OCI-LY3 (cell line): ENCODE measurements at regions not wholly inside any gene's neighbourhood (a gene's known extent, or its start where the extent isn't known, plus 50 kb on each side); places are given as distances from the start of the nearest gene placed in this dataset.

ENCODE experiments used
- H2AFZ ChIP-seq: fragments of 200-600, 300-600 bp; shearing (Covaris generic); 2 replicates; pipeline ENCODE4 v1.6.0; 2014; ENCODE audit warnings: antibody characterized with exemption, low read depth, low read length
- H3K27ac ChIP-seq: fragments of 200-600, 300-600 bp; sonication (generic); 2 replicates; pipeline ENCODE4 v1.5.1; 2014; ENCODE audit warnings: mild to moderate bottlenecking, low read length, moderate library complexity, mixed read lengths
- H3K27me3 ChIP-seq: fragments of 200-600, 300-600 bp; sonication (generic); 2 replicates; pipeline ENCODE4 v1.6.1; 2014; ENCODE audit warnings: low read depth, low read length, mixed read lengths
- H3K36me3 ChIP-seq: fragments of 200-600, 300-600 bp; sonication (generic); replicated peaks from 2 replicates; pipeline ENCODE3; 2014; ENCODE audit warnings: low read depth, low read length, mixed read lengths
- H3K4me1 ChIP-seq: fragments of 300-600, 200-600 bp; sonication (generic); 2 replicates; pipeline ENCODE4 v1.6.1; 2014; ENCODE audit warnings: low read length, mixed read lengths
- H3K4me2 ChIP-seq: fragments of 200-600, 300-600 bp; sonication (generic); 2 replicates; pipeline ENCODE4 v1.6.1; 2014; ENCODE audit warnings: low read length, mixed read lengths
- H3K4me3 ChIP-seq: fragments of 300-600, 200-600 bp; sonication (generic); 2 replicates; pipeline ENCODE4 v1.5.1; 2014; ENCODE audit warnings: antibody characterized with exemption, mild to moderate bottlenecking, low read length, moderate library complexity
- H3K79me2 ChIP-seq: fragments of 300-600, 200-600 bp; shearing (Covaris generic); 2 replicates; pipeline ENCODE4 v1.6.1; 2014; ENCODE audit warnings: mild to moderate bottlenecking, low read length, mixed read lengths
- H3K9ac ChIP-seq: fragments of 300-600, 200-600 bp; shearing (Covaris generic); 2 replicates; pipeline ENCODE4 v1.6.0; 2014; ENCODE audit warnings: mild to moderate bottlenecking, low read length, moderate library complexity
- H3K9me3 ChIP-seq: fragments of 200-600, 300-600 bp; shearing (Covaris generic); 2 replicates; pipeline ENCODE4 v1.6.1; 2014; ENCODE audit warnings: low read length, mixed read lengths; ENCODE audit not compliant: insufficient read depth
- H4K20me1 ChIP-seq: fragments of 200-600, 300-600 bp; sonication (generic); 2 replicates; pipeline ENCODE4 v1.6.1; 2016; ENCODE audit warnings: low read length, mixed read lengths; ENCODE audit not compliant: insufficient read depth
- EZH2phosphoT487 ChIP-seq: fragments of 200-600 bp; shearing (Covaris generic); IDR thresholded peaks from 2 replicates; pipeline ENCODE4 v1.6.1; 2018; ENCODE audit warnings: antibody characterized with exemption, mixed run types, low read depth
- TF ChIP-seq, protein P1 (sequence below): fragments of 200-600, 300-600 bp; sonication (generic); IDR thresholded peaks from 2 replicates; pipeline ENCODE4 v1.5.1; 2014; ENCODE audit warnings: antibody characterized with exemption, low read length, low read depth

DNA sequence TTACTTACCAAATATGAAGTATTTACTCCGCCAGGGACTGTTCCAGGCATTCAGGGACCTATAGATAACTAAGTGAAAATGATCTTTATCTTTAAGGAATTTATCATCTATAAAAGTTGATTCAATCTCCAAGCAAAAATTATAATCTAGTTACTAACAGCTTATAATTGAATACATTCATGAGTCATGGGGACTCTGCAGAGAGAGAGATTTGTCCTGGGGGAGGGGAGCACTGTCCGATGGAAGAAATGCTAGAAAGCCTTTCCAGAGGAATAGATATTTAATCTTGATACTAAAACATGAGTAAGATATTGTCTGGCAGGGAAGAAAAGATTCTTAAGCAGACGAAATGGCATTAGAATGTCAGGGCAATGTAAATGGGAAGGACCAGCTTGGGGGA lies 139.3 kb downstream of the CD164 start:
- Histone ChIP-seq H3K4me3 (no peak overlapping the region), H3K9me3 (no peaks in the 10 kb centered on the region), H2AFZ (no peak overlapping the region), H3K4me2 (no peak overlapping the region), H4K20me1 (no peaks in the 10 kb centered on the region), H3K36me3 (no peaks in the 10 kb centered on the region), H3K27me3 (no peaks in the 10 kb centered on the region), H3K27ac (no peak overlapping the region), H3K9ac (no peak overlapping the region), H3K4me1 (no peaks in the 10 kb centered on the region), H3K79me2 (no peaks in the 10 kb centered on the region)
- TF ChIP-seq, protein P1, sequence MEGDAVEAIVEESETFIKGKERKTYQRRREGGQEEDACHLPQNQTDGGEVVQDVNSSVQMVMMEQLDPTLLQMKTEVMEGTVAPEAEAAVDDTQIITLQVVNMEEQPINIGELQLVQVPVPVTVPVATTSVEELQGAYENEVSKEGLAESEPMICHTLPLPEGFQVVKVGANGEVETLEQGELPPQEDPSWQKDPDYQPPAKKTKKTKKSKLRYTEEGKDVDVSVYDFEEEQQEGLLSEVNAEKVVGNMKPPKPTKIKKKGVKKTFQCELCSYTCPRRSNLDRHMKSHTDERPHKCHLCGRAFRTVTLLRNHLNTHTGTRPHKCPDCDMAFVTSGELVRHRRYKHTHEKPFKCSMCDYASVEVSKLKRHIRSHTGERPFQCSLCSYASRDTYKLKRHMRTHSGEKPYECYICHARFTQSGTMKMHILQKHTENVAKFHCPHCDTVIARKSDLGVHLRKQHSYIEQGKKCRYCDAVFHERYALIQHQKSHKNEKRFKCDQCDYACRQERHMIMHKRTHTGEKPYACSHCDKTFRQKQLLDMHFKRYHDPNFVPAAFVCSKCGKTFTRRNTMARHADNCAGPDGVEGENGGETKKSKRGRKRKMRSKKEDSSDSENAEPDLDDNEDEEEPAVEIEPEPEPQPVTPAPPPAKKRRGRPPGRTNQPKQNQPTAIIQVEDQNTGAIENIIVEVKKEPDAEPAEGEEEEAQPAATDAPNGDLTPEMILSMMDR, result no peak
- no peak for TF ChIP-seq EZH2phosphoT487

DNA sequence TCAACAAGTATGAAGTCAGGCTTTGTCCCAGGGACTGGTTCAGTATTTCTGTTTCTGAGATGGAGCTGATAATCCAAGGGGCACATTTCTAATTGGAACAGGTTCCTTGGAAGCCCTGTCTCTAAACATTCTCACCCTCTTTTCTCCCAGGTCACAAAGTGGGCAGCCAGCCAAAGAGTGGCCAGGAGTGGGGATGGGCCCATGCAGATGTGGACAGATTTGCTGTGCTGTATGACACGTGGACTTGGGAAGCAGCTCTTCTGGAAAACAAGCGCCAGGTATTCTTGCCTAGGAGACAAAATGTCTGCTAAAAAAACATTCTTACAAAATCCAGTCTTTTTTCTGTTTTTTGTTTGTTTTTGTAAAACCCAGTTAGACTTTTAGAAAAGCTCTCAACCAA lies 140.2 kb downstream of the CD164 start:
- no peak for TF ChIP-seq EZH2phosphoT487
- no peaks in the 10 kb centered on the region for H4K20me1 ChIP-seq
- no peak overlapping the region for H3K27ac ChIP-seq
- no peak overlapping the region for H3K4me3 ChIP-seq
- no peaks in the 10 kb centered on the region for H3K27me3 ChIP-seq
- H3K36me3 ChIP-seq, result no peaks in the 10 kb centered on the region
- no peaks in the 10 kb centered on the region for H3K79me2 ChIP-seq
- no peak overlapping the region for H2AFZ ChIP-seq
- peaks cover 3% of the 10 kb centered on the region; the same call in 1 of the 2 replicates for H3K4me1 ChIP-seq
- no peak overlapping the region for H3K4me2 ChIP-seq
- no peaks in the 10 kb centered on the region for H3K9me3 ChIP-seq
- H3K9ac ChIP-seq, result no peak overlapping the region

DNA sequence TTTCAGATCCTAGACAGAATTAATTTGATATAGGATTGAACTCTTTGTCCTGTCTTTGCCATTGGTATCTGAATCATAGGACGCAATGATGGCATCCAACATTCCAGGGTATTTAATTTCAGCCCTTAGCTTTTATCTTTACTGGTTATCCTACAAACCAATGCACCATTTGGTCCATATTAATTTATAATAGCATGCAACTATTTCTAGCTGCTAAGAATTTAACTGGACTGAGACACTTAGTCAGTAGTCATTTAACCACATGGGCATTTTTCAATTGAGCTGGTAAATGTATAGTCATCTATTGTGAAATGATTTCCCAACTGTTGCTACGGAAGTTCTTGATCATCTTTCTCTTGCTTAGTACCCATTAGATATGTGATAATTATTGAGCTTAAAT lies 141.1 kb downstream of the CD164 start:
- peaks cover 10% of the 10 kb centered on the region; the same call in 1 of the 2 replicates for H3K4me1 ChIP-seq
- H3K36me3 ChIP-seq, result no peaks in the 10 kb centered on the region
- no peak overlapping the region for H3K9ac ChIP-seq
- no peaks in the 10 kb centered on the region for H3K27me3 ChIP-seq
- H3K4me2 ChIP-seq, result no peak overlapping the region
- TF ChIP-seq, protein P1, result no peak
- TF ChIP-seq EZH2phosphoT487, result no peak
- H4K20me1 ChIP-seq, result no peaks in the 10 kb centered on the region
- no peak overlapping the region for H3K4me3 ChIP-seq
- no peak overlapping the region for H3K27ac ChIP-seq
- H3K79me2 ChIP-seq, result no peaks in the 10 kb centered on the region
- H3K9me3 ChIP-seq, result no peaks in the 10 kb centered on the region
- no peak overlapping the region for H2AFZ ChIP-seq

DNA sequence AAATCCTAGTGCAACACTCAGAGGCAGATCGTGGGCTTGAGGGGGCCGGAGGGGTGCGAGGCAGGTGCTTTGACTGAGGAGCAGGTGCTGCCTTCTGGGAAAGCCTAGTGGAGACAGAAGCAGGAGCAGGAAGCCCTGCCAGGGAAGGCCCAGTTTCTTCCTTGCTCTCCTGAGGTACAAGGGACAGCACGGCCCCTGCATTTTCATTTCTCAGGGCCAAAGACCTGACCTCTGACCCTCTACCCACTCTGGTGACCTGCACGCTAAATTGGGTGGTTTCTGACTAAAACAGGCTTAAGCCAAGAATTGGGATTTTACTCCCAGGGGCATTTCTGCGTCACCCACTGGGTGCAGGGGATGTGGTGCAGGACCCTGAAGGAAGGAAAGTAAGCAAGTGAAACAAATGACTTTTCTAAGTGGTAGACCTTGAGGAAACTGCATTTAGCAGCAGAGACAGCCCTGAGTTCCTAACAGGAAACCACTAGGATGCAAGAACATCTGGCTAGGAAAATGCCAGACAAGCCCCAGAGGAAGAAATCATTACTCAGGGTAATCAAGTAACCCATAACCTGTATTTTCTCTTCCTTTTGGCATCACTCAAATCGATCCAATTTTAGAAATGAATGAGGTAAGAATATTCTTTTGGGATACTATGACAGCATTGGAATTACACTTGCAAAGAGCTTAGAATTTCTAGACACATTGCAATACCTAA lies 141.7 kb downstream of the CD164 start:
- Histone ChIP-seq H3K79me2 (no peaks in the 10 kb centered on the region), H3K27ac (no peak overlapping the region), H3K36me3 (no peaks in the 10 kb centered on the region), H2AFZ (no peak overlapping the region), H3K4me1 (peaks cover 13% of the 10 kb centered on the region; the same call in 1 of the 2 replicates), H3K9ac (no peak overlapping the region), H4K20me1 (no peaks in the 10 kb centered on the region), H3K27me3 (no peaks in the 10 kb centered on the region), H3K4me3 (no peak overlapping the region), H3K9me3 (no peaks in the 10 kb centered on the region), H3K4me2 (no peak overlapping the region)
- TF ChIP-seq, protein P1, result no peak
- no peak for TF ChIP-seq EZH2phosphoT487
